H9 (cell line): ENCODE measurements at regions not wholly inside any gene's neighbourhood (a gene's known extent, or its start where the extent isn't known, plus 50 kb on each side); places are given as distances from the start of the nearest gene placed in this dataset.

Experiments
- DNase-seq: peaks from one replicate; pipeline ENCODE4 v3.0.0-alpha.2; 2017
- H2AFZ ChIP-seq: one replicate; pipeline ENCODE4 v1.6.1; 2013; ENCODE audit warnings: mild to moderate bottlenecking, low read length, control low read depth, moderate library complexity
- H2AK5ac ChIP-seq: 2 replicates; pipeline ENCODE4 v1.6.1; 2013; ENCODE audit warnings: low read length, control low read depth, mixed read lengths; ENCODE audit not compliant: insufficient read length
- H2BK120ac ChIP-seq: one replicate; pipeline ENCODE4 v1.6.1; 2013; ENCODE audit warnings: low read depth, mild to moderate bottlenecking, low read length, control low read depth, inconsistent platforms; ENCODE audit not compliant: poor library complexity, severe bottlenecking
- H2BK12ac ChIP-seq: 2 replicates; pipeline ENCODE4 v1.6.1; 2013; ENCODE audit warnings: low read length, control low read depth, mixed read lengths, low read depth; ENCODE audit not compliant: insufficient read length
- H2BK15ac ChIP-seq: 2 replicates; pipeline ENCODE4 v1.6.1; 2013; ENCODE audit warnings: low read depth, low read length, control low read depth
- H2BK20ac ChIP-seq: one replicate; pipeline ENCODE4 v1.6.1; 2013; ENCODE audit warnings: low read depth, mild to moderate bottlenecking, low read length, control low read depth, inconsistent platforms; ENCODE audit not compliant: poor library complexity, severe bottlenecking
- H2BK5ac ChIP-seq: 2 replicates; pipeline ENCODE4 v1.6.1; 2013; ENCODE audit warnings: low read length, control low read depth, mixed read lengths; ENCODE audit not compliant: insufficient read length
- H3K14ac ChIP-seq: 2 replicates; pipeline ENCODE4 v1.6.1; 2013; ENCODE audit warnings: low read length, control low read depth; ENCODE audit not compliant: insufficient read depth
- H3K18ac ChIP-seq: 2 replicates; pipeline ENCODE4 v1.6.1; 2013; ENCODE audit warnings: low read depth, mild to moderate bottlenecking, mixed read lengths, low read length, control low read depth; ENCODE audit not compliant: insufficient read length
- H3K23ac ChIP-seq: 2 replicates; pipeline ENCODE4 v1.6.1; 2013; ENCODE audit warnings: low read length, control low read depth, mixed read lengths, low read depth; ENCODE audit not compliant: insufficient read length
- H3K23me2 ChIP-seq: 2 replicates; pipeline ENCODE4 v1.6.1; 2013; ENCODE audit warnings: low read depth, mild to moderate bottlenecking, mixed read lengths, low read length, control low read depth; ENCODE audit not compliant: insufficient read length, poor library complexity, severe bottlenecking
- H3K27ac ChIP-seq: 2 replicates; pipeline ENCODE4 v1.5.1; 2013; ENCODE audit warnings: low read length, control low read depth, mixed read lengths, low read depth; ENCODE audit not compliant: insufficient read length
- H3K27me3 ChIP-seq: 2 replicates; pipeline ENCODE4 v1.6.1; 2013; ENCODE audit warnings: low read length, control low read depth, inconsistent platforms; ENCODE audit not compliant: insufficient read depth
- H3K4ac ChIP-seq: 2 replicates; pipeline ENCODE4 v1.6.1; 2013; ENCODE audit warnings: low read depth, mild to moderate bottlenecking, control low read depth, inconsistent platforms, low read length, moderate library complexity
- H3K4me1 ChIP-seq: 2 replicates; pipeline ENCODE4 v1.6.1; 2013; ENCODE audit warnings: low read length, control low read depth, inconsistent platforms; ENCODE audit not compliant: insufficient read depth
- H3K4me2 ChIP-seq: 2 replicates; pipeline ENCODE4 v1.6.1; 2013; ENCODE audit warnings: low read length, control low read depth, mixed read lengths; ENCODE audit not compliant: insufficient read length, insufficient read depth
- H3K56ac ChIP-seq: 2 replicates; pipeline ENCODE4 v1.6.1; 2013; ENCODE audit warnings: low read depth, mild to moderate bottlenecking, mixed read lengths, low read length, control low read depth; ENCODE audit not compliant: insufficient read length
- H3K79me1 ChIP-seq: 2 replicates; pipeline ENCODE4 v1.6.1; 2013; ENCODE audit warnings: low read depth, mild to moderate bottlenecking, moderate library complexity, low read length, control low read depth, inconsistent platforms; ENCODE audit not compliant: insufficient read depth, poor library complexity, severe bottlenecking
- H3K79me2 ChIP-seq: 2 replicates; pipeline ENCODE4 v1.6.1; 2013; ENCODE audit warnings: low read length, control low read depth, inconsistent platforms; ENCODE audit not compliant: insufficient read depth
- H3K9ac ChIP-seq: 2 replicates; pipeline ENCODE4 v1.6.1; 2013; ENCODE audit warnings: low read length, control low read depth, mixed read lengths; ENCODE audit not compliant: insufficient read length; ENCODE audit errors: extremely low read depth
- H3K9me3 ChIP-seq: one replicate; pipeline ENCODE4 v1.6.1; 2013; ENCODE audit warnings: low read depth, low read length, inconsistent platforms; ENCODE audit not compliant: control insufficient read depth
- H3T11ph ChIP-seq: one replicate; pipeline ENCODE4 v1.6.1; 2013; ENCODE audit warnings: mild to moderate bottlenecking, low read length, control low read depth, inconsistent platforms
- H4K20me1 ChIP-seq: one replicate; pipeline ENCODE4 v1.6.1; 2013; ENCODE audit not compliant: control insufficient read depth, insufficient read length, insufficient read depth
- H4K5ac ChIP-seq: 2 replicates; pipeline ENCODE4 v1.6.1; 2013; ENCODE audit warnings: low read depth, mild to moderate bottlenecking, mixed read lengths, low read length, control low read depth; ENCODE audit not compliant: insufficient read length
- H4K8ac ChIP-seq: replicated peaks from 2 replicates; pipeline ENCODE4 v1.6.1; 2013; ENCODE audit warnings: low read length, control low read depth, mixed read lengths, low read depth; ENCODE audit not compliant: insufficient read length
- H4K91ac ChIP-seq: 2 replicates; pipeline ENCODE4 v1.6.1; 2013; ENCODE audit warnings: low read depth, mild to moderate bottlenecking, moderate library complexity, mixed read lengths, low read length, control low read depth; ENCODE audit not compliant: insufficient read length
- H3K27ac Mint-ChIP-seq, 3 experiments: 2 replicates in 2 of 3; 3 replicates in 1 of 3; pipeline ENCODE4 v1.8.0; 2020 to 2021; ENCODE audit warnings: mixed read lengths in 3 of 3, mild to moderate bottlenecking in 1 of 3, moderate library complexity in 1 of 3
- H3K27me3 Mint-ChIP-seq: 2 replicates; pipeline ENCODE4 v1.8.0; 2021; ENCODE audit warnings: low read depth, mild to moderate bottlenecking, moderate library complexity, mixed read lengths
- H3K36me3 Mint-ChIP-seq, 3 experiments: 2 replicates in 2 of 3; 3 replicates in 1 of 3; pipeline ENCODE4 v1.8.0; 2020 to 2021; ENCODE audit warnings: low read depth in 3 of 3, mixed read lengths in 3 of 3; ENCODE audit not compliant: insufficient read depth in 1 of 3
- H3K4me1 Mint-ChIP-seq, 2 experiments: 2 replicates each; pipeline ENCODE4 v1.8.0; 2020; ENCODE audit warnings: mixed read lengths in 2 of 2
- H3K4me3 Mint-ChIP-seq, 2 experiments: 2 replicates in 1 of 2; 3 replicates in 1 of 2; pipeline ENCODE4 v1.8.0; 2020 to 2021; ENCODE audit warnings: mild to moderate bottlenecking in 2 of 2, mixed read lengths in 2 of 2, moderate library complexity in 1 of 2
- H3K9me3 Mint-ChIP-seq, 2 experiments: 2 replicates in 1 of 2; 3 replicates in 1 of 2; pipeline ENCODE4 v1.8.0; 2020; ENCODE audit warnings: mild to moderate bottlenecking in 2 of 2, mixed read lengths in 2 of 2, moderate library complexity in 1 of 2
- WGBS: extraction: QIAGEN DNeasy Blood & Tissue Kit; methylation state at CpG from one replicate; pipeline ENCODE4 v1.1.7; 2013; ENCODE audit warnings: missing lambda C conversion rate, low lambda C conversion rate, mixed read lengths; ENCODE audit not compliant: insufficient read length; ENCODE audit errors: extremely low coverage; 5-methylcytosine and 5-hydroxymethylcytosine counted together
- TF ChIP-seq, protein P1 (sequence below): fragments of 200-600 bp; sonication (generic); conservative IDR thresholded peaks from 3 replicates; pipeline ENCODE4 v1.8.0; 2021; ENCODE audit warnings: antibody characterized with exemption, mild to moderate bottlenecking

- no peak overlapping the region for H2AK5ac ChIP-seq
- Mint-ChIP-seq H3K4me3 (no peak overlapping the region), H3K36me3 (no peaks in the 10 kb centered on the region; a peak in 1 of 7 replicates), H3K27me3 (peaks cover 2% of the 10 kb centered on the region; the same call in 1 of the 2 replicates), H3K4me1 (peaks cover 7 to 13% of the 10 kb centered on the region in 2 experiments), H3K9me3 (no peaks in the 10 kb centered on the region; a peak in 3 of 5 replicates), H3K27ac (no peak overlapping the region)
- no peak overlapping the region for H3K56ac ChIP-seq
- H2AFZ ChIP-seq: no peak overlapping the region
- H3K23ac ChIP-seq: no peak overlapping the region
- H3K9ac ChIP-seq: no peak overlapping the region
- no peak overlapping the region for H4K8ac ChIP-seq
- no CpG with 5 or more reads among the region's 3 CpGs for WGBS
- H2BK12ac ChIP-seq: no peak overlapping the region
- no peaks in the 10 kb centered on the region for H3K27me3 ChIP-seq
- H4K91ac ChIP-seq: no peak overlapping the region
- no peak overlapping the region for H2BK120ac ChIP-seq
- H3K4me2 ChIP-seq: no peak overlapping the region
- H2BK5ac ChIP-seq: no peak overlapping the region
- H4K20me1 ChIP-seq: no peaks in the 10 kb centered on the region
- H3T11ph ChIP-seq: no peak overlapping the region
- no peak overlapping the region for H3K18ac ChIP-seq
- DNase-seq: no peak
- no peak overlapping the region for H4K5ac ChIP-seq
- no peaks in the 10 kb centered on the region for H3K79me1 ChIP-seq
- TF ChIP-seq, protein P1, sequence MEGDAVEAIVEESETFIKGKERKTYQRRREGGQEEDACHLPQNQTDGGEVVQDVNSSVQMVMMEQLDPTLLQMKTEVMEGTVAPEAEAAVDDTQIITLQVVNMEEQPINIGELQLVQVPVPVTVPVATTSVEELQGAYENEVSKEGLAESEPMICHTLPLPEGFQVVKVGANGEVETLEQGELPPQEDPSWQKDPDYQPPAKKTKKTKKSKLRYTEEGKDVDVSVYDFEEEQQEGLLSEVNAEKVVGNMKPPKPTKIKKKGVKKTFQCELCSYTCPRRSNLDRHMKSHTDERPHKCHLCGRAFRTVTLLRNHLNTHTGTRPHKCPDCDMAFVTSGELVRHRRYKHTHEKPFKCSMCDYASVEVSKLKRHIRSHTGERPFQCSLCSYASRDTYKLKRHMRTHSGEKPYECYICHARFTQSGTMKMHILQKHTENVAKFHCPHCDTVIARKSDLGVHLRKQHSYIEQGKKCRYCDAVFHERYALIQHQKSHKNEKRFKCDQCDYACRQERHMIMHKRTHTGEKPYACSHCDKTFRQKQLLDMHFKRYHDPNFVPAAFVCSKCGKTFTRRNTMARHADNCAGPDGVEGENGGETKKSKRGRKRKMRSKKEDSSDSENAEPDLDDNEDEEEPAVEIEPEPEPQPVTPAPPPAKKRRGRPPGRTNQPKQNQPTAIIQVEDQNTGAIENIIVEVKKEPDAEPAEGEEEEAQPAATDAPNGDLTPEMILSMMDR: no peak
- H3K4me1 ChIP-seq: no peaks in the 10 kb centered on the region
- no peak overlapping the region for H3K27ac ChIP-seq
- no peak overlapping the region for H3K4ac ChIP-seq
- no peaks in the 10 kb centered on the region for H3K79me2 ChIP-seq
- H3K14ac ChIP-seq: no peak overlapping the region
- no peaks in the 10 kb centered on the region for H3K23me2 ChIP-seq
- no peak overlapping the region for H2BK15ac ChIP-seq
- no peak overlapping the region for H2BK20ac ChIP-seq
- H3K9me3 ChIP-seq: no peaks in the 10 kb centered on the region
Observed at GRCh38 chr5:53820802-53821171, 260.3 kb downstream of the NDUFS4 start.
